ENCODE measurements at regions not wholly inside any gene's neighbourhood (a gene's known extent, or its start where the extent isn't known, plus 50 kb on each side); places are given as distances from the start of the nearest gene placed in this dataset.

GRCh38 chr18:32576296-32576916 lies 105.7 kb upstream of the GAREM1 start:
- TF ChIP-seq POLR2AphosphoS5 (IDR thresholded peaks at IDR 0.05) (no peak), CTCF (IDR thresholded peaks at IDR 0.05 in 8 of 11, conservative IDR thresholded peaks at IDR 0.05 in 3 of 11) (peak in 6 of 11 experiments; percentile 10 to 36 (median 28)), POLR2A (IDR thresholded peaks at IDR 0.05) (no peak)
- H3K4me1 ChIP-seq, result peaks cover 0 to 3% (median 0%) of the 10 kb centered on the region in 6 donors
- H3K9me3 ChIP-seq, result peaks cover 0 to 4% (median 0%) of the 10 kb centered on the region in 8 donors
- intact Hi-C loops (cut with DNase I; ENCODE audit: low total_unique reads), result no loop called here
- H3K27ac ChIP-seq, result no peak overlapping the region
- H3K4me3 ChIP-seq, result no peak overlapping the region
- peaks cover 0 to 10% (median 0%) of the 10 kb centered on the region in 7 donors for H3K27me3 ChIP-seq (replicated peaks in 1 of 7)
- DNase-seq, result no peak
- WGBS, 5 donors, result 5 to 10% (median 7%) methylated on average over 7 of the region's 7 CpGs
- H3K36me3 ChIP-seq, result no peaks in the 10 kb centered on the region

DNA sequence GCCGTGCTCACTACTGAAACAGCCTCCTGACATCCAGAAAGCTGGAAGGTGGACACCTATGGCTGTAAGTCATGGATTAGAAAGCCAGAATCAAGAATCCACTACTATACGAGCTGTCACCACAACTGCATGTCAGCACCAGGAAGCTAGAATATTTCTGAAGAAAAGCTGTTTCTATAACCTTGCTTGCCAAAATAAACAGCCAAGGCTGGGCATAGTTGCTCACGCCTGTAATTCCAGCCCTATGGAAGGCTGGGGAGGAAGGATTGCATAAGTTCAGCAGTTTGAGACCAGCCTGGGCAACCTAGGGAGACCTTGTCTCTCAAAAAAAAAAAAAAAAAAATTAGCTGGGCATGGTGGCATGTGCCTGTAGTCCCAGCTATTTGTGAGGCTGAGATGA lies 96.3 kb upstream of the GAREM1 start:
- Histone ChIP-seq H3K27ac (no peak overlapping the region), H3K4me3 (no peak overlapping the region), H3K27me3 (replicated peaks in 1 of 7) (no peaks in the 10 kb centered on the region), H3K36me3 (no peaks in the 10 kb centered on the region), H3K9me3 (no peaks in the 10 kb centered on the region), H3K4me1 (no peaks in the 10 kb centered on the region)
- 73 to 87% (median 82%) methylated on average over 3 of the region's 3 CpGs for WGBS, 5 donors
- intact Hi-C loops (cut with DNase I; ENCODE audit: low total_unique reads), result no loop called here
- no peak for TF ChIP-seq POLR2A (IDR thresholded peaks at IDR 0.05)
- DNase-seq, result no peak

- DNase-seq, result no peak
- H3K4me3 ChIP-seq, result no peak overlapping the region
- WGBS, 5 donors, result 77 to 84% (median 79%) methylated on average over 3 of the region's 3 CpGs
- peaks cover 0 to 6% (median 0%) of the 10 kb centered on the region in 7 donors for H3K27me3 ChIP-seq (replicated peaks in 1 of 7)
- H3K27ac ChIP-seq, result peak overlapping the region in 3 of 8 donors; percentile 1 to 19 (median 5)
- no peaks in the 10 kb centered on the region for H3K4me1 ChIP-seq
- intact Hi-C loops (cut with DNase I; ENCODE audit: low total_unique reads), result loop anchor here (5.0 kb wide), 1 partner anchor 397 kb away; no protein-coding TSS in a partner anchor
- TF ChIP-seq CTCF (IDR thresholded peaks at IDR 0.05 in 8 of 11, conservative IDR thresholded peaks at IDR 0.05 in 3 of 11) (no peak), POLR2A (IDR thresholded peaks at IDR 0.05) (no peak)
- no peaks in the 10 kb centered on the region for H3K9me3 ChIP-seq
- H3K36me3 ChIP-seq, result no peaks in the 10 kb centered on the region
Measured at GRCh38 chr18:32553640-32554365, 83.1 kb upstream of the GAREM1 start.

- intact Hi-C loops (cut with DNase I; ENCODE audit: low total_unique reads), result loop anchor here (5.0 kb wide), 1 partner anchor 396 kb away; no protein-coding TSS in a partner anchor
- H3K27ac ChIP-seq, result no peak overlapping the region
Measured at GRCh38 chr18:32553174-32553573, 82.5 kb upstream of the GAREM1 start.

More at GRCh38 chr18:32553174-32553573, 82.5 kb upstream of the GAREM1 start:
- no peaks in the 10 kb centered on the region for H3K9me3 ChIP-seq
- no peaks in the 10 kb centered on the region for H3K36me3 ChIP-seq
- no peak for DNase-seq
- no peak for TF ChIP-seq POLR2AphosphoS5 (IDR thresholded peaks at IDR 0.05)
- TF ChIP-seq POLR2A (IDR thresholded peaks at IDR 0.05), result no peak
- TF ChIP-seq CTCF (IDR thresholded peaks at IDR 0.05 in 8 of 11, conservative IDR thresholded peaks at IDR 0.05 in 3 of 11), result no peak
- WGBS, 5 donors, result 59 to 80% (median 73%) methylated on average over 5 of the region's 5 CpGs
- H3K4me1 ChIP-seq, result no peaks in the 10 kb centered on the region
- H3K27me3 ChIP-seq (replicated peaks in 1 of 7), result peaks cover 0 to 4% (median 0%) of the 10 kb centered on the region in 7 donors
- no peak overlapping the region for H3K4me3 ChIP-seq

Measured in spleen (tissue), 11 donors.